BLaER1 treated with 17β-estradiol and CSF1 and Interleukin-3, amounts not matched to agents 10 nM and 100 nM (cell line): ENCODE measurements at regions not wholly inside any gene's neighbourhood (a gene's known extent, or its start where the extent isn't known, plus 50 kb on each side); places are given as distances from the start of the nearest gene placed in this dataset.
A peak's percentile ranks its signal among the peaks of the same experiment; 100 is the strongest.

ENCODE experiments used
- H3K27ac ChIP-seq, 11 experiments: shearing (Covaris generic); formaldehyde crosslinking; 2 replicates each; pipeline ENCODE4 v1.8.1; 2022
- H3K27me3 ChIP-seq, 11 experiments: shearing (Covaris generic); formaldehyde crosslinking; 2 replicates each; pipeline ENCODE4 v1.8.1; 2022
- H3K36me3 ChIP-seq, 11 experiments: shearing (Covaris generic); formaldehyde crosslinking; 2 replicates each; pipeline ENCODE4 v1.8.1; 2022
- H3K4me1 ChIP-seq, 10 experiments: shearing (Covaris generic); formaldehyde crosslinking; 2 replicates each; pipeline ENCODE4 v1.8.1; 2022
- H3K4me2 ChIP-seq, 11 experiments: shearing (Covaris generic); formaldehyde crosslinking; 2 replicates each; pipeline ENCODE4 v1.8.1; 2022
- H3K4me3 ChIP-seq, 10 experiments: shearing (Covaris generic); formaldehyde crosslinking; 2 replicates each; pipeline ENCODE4 v1.8.1; 2022
- H3K9ac ChIP-seq, 11 experiments: shearing (Covaris generic); formaldehyde crosslinking; 2 replicates each; pipeline ENCODE4 v1.8.1; 2022
- H3K9me3 ChIP-seq, 11 experiments: shearing (Covaris generic); formaldehyde crosslinking; replicated peaks in 1 of 11; 2 replicates each; pipeline ENCODE4 v1.8.1; 2022
- H4K20me1 ChIP-seq, 11 experiments: shearing (Covaris generic); formaldehyde crosslinking; 2 replicates each; pipeline ENCODE4 v1.8.1; 2022
- Cebpa-rat ChIP-seq, 11 experiments: shearing (Covaris generic); IDR thresholded peaks; 2 replicates each; pipeline ENCODE4 v1.8.1; 2022

GRCh38 chr1:9183898-9184297 is 50.7 kb upstream of the H6PD start:
- H3K27me3 ChIP-seq, result peaks cover 18 to 52% (median 44%) of the 10 kb centered on the region in 11 experiments
- peak overlapping the region in 7 of 10 experiments; percentile 53 to 70 (median 62); a peak in 10 of 20 replicates for H3K4me3 ChIP-seq
- H3K4me2 ChIP-seq, result peak overlapping the region; percentile 5 to 98 (median 92); a peak in 20 of 22 replicates
- peaks cover 0 to 13% (median 0%) of the 10 kb centered on the region in 11 experiments; a peak in 5 of 22 replicates for H3K36me3 ChIP-seq
- peaks cover 41 to 74% (median 61%) of the 10 kb centered on the region in 10 experiments for H3K4me1 ChIP-seq
- no peak for TF ChIP-seq Cebpa-rat (IDR thresholded peaks at IDR 0.05)
- peak overlapping the region in 1 of 11 experiments; percentile 89; a peak in 1 of 22 replicates for H3K27ac ChIP-seq
- H4K20me1 ChIP-seq, result peaks cover 0 to 27% (median 1%) of the 10 kb centered on the region in 11 experiments; a peak in 8 of 22 replicates
- peak overlapping the region in 2 of 11 experiments; percentile 88 to 93; a peak in 4 of 22 replicates for H3K9ac ChIP-seq
- peaks cover 0 to 8% (median 6%) of the 10 kb centered on the region in 11 experiments; a peak in 5 of 22 replicates for H3K9me3 ChIP-seq

- Histone ChIP-seq H4K20me1 (peaks cover 0 to 19% (median 0%) of the 10 kb centered on the region in 11 experiments; a peak in 4 of 22 replicates), H3K4me1 (peaks cover 41 to 66% (median 52%) of the 10 kb centered on the region in 10 experiments), H3K36me3 (peaks cover 0 to 13% (median 0%) of the 10 kb centered on the region in 11 experiments; a peak in 3 of 22 replicates), H3K9ac (no peak overlapping the region), H3K27me3 (peaks cover 18 to 52% (median 44%) of the 10 kb centered on the region in 11 experiments), H3K27ac (no peak overlapping the region), H3K9me3 (peaks cover 0 to 8% (median 6%) of the 10 kb centered on the region in 11 experiments; a peak in 5 of 22 replicates), H3K4me3 (no peak overlapping the region), H3K4me2 (peak overlapping the region; percentile 34 to 98 (median 92); a peak in 20 of 22 replicates)
- no peak for TF ChIP-seq Cebpa-rat (IDR thresholded peaks at IDR 0.05)
Measured at GRCh38 chr1:9184749-9185148, 49.8 kb upstream of the H6PD start.
